ENCODE measurements at regions not wholly inside any gene's neighbourhood (a gene's known extent, or its start where the extent isn't known, plus 50 kb on each side); places are given as distances from the start of the nearest gene placed in this dataset.

DNA sequence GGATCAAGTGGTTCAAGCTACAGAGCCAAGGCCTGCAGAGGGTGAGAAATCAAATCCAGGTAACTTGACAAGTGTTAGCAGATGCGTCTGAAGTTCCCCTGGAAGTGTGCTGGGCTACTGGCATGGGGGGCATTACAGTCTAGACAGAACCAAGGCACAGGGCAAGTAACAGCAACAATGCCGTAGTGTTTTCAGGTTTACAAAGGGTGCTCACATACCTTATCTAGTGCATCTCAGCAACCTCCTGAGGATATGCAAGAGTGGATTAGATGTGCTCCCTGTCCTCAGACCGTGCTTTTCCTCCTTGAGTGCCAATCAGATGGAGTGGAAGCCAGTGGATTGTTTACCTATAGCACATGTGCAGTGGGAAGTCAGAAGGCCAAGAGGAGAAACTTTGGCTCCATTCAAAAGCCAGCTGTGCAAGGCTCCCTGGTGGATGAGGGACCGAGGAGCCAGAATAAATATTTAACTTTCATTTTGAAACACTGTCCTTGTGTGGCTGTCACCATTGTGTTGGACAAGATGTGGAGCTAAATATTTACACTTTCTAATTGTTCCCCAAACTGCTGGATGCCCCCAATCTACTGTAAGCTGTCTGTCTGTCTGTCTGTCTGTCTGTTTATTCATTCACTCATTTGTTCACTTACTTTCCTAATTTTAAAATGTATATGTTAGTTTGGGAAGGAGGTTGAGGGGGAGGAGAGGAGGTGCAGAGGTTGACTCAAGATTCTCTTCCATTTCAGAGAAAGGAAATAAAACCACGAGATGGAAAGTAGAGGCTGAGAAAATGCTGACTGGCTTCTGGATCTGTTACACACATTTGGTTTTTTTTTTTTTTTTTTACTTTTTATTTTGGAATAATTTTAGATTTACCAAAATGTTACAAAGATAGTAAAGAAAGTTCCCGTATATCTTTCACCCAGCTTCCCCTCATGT, 184.0 kb upstream of the PARP11 start (continued):
- TF ChIP-seq, protein P1, sequence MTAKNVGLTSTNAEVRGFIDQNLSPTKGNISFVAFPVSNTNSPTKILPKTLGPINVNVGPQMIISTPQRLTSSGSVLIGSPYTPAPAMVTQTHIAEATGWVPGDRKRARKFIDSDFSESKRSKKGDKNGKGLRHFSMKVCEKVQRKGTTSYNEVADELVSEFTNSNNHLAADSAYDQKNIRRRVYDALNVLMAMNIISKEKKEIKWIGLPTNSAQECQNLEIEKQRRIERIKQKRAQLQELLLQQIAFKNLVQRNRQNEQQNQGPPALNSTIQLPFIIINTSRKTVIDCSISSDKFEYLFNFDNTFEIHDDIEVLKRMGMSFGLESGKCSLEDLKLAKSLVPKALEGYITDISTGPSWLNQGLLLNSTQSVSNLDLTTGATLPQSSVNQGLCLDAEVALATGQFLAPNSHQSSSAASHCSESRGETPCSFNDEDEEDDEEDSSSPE (CRISPR knock-in tag; IDR thresholded peaks at IDR 0.05) = 0 out of 2 replicates have a peak, but pooled peaks have one; percentile 11
- TF ChIP-seq, protein P2, sequence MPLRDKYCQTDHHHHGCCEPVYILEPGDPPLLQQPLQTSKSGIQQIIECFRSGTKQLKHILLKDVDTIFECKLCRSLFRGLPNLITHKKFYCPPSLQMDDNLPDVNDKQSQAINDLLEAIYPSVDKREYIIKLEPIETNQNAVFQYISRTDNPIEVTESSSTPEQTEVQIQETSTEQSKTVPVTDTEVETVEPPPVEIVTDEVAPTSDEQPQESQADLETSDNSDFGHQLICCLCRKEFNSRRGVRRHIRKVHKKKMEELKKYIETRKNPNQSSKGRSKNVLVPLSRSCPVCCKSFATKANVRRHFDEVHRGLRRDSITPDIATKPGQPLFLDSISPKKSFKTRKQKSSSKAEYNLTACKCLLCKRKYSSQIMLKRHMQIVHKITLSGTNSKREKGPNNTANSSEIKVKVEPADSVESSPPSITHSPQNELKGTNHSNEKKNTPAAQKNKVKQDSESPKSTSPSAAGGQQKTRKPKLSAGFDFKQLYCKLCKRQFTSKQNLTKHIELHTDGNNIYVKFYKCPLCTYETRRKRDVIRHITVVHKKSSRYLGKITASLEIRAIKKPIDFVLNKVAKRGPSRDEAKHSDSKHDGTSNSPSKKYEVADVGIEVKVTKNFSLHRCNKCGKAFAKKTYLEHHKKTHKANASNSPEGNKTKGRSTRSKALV (CRISPR knock-in tag; IDR thresholded peaks at IDR 0.05) = no peak
- TF ChIP-seq FOXJ3 (CRISPR knock-in tag; IDR thresholded peaks at IDR 0.05; ENCODE audit: borderline replicate concordance) (peak; percentile 23; the same call in 1 of the 2 replicates), ZFAT (CRISPR knock-in tag; conservative IDR thresholded peaks at IDR 0.05) (no peak), ZNF484 (CRISPR knock-in tag; IDR thresholded peaks at IDR 0.05; ENCODE audit: borderline replicate concordance, low read depth) (no peak), ZNF326 (CRISPR knock-in tag; IDR thresholded peaks at IDR 0.05; ENCODE audit: borderline replicate concordance) (no peak), NR2F2 (IDR thresholded peaks at IDR 0.05; ENCODE audit: borderline replicate concordance, low read depth) (peak; percentile 58; the same call in 1 of the 2 replicates), SYNCRIP (IDR thresholded peaks at IDR 0.05; ENCODE audit: insufficient read depth, low read depth, low read length) (no peak), ZC3H13 (CRISPR knock-in tag; IDR thresholded peaks at IDR 0.05) (no peak), RFXANK (CRISPR knock-in tag; IDR thresholded peaks at IDR 0.05) (no peak), HDAC1 (CRISPR knock-in tag; IDR thresholded peaks at IDR 0.05) (peak; percentile 75), ZC3H4 (CRISPR knock-in tag; IDR thresholded peaks at IDR 0.05; ENCODE audit: borderline replicate concordance) (no peak), FOXP1 (IDR thresholded peaks at IDR 0.05) (no peak), FOXP1 (CRISPR knock-in tag; IDR thresholded peaks at IDR 0.05) (peak; percentile 62; the same call in 1 of the 2 replicates), GPN1 (CRISPR knock-in tag; IDR thresholded peaks at IDR 0.05; ENCODE audit: borderline replicate concordance) (no peak), TCF7L2 (IDR thresholded peaks at IDR 0.05; ENCODE audit: low read depth, low read length) (no peak), ZNF549 (CRISPR knock-in tag; IDR thresholded peaks at IDR 0.05) (no peak), ISL2 (CRISPR knock-in tag; IDR thresholded peaks at IDR 0.05) (peak; percentile 85)
- TF ChIP-seq, protein P3, sequence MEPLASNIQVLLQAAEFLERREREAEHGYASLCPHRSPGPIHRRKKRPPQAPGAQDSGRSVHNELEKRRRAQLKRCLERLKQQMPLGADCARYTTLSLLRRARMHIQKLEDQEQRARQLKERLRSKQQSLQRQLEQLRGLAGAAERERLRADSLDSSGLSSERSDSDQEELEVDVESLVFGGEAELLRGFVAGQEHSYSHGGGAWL (CRISPR knock-in tag; IDR thresholded peaks at IDR 0.05) = no peak
- TF ChIP-seq, protein P4, sequence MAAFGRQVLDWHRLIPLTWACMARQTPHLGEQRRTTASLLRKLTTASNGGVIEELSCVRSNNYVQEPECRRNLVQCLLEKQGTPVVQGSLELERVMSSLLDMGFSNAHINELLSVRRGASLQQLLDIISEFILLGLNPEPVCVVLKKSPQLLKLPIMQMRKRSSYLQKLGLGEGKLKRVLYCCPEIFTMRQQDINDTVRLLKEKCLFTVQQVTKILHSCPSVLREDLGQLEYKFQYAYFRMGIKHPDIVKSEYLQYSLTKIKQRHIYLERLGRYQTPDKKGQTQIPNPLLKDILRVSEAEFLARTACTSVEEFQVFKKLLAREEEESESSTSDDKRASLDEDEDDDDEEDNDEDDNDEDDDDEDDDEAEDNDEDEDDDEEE (CRISPR knock-in tag; IDR thresholded peaks at IDR 0.05) = no peak
- TF ChIP-seq, protein P5, sequence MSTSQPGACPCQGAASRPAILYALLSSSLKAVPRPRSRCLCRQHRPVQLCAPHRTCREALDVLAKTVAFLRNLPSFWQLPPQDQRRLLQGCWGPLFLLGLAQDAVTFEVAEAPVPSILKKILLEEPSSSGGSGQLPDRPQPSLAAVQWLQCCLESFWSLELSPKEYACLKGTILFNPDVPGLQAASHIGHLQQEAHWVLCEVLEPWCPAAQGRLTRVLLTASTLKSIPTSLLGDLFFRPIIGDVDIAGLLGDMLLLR (CRISPR knock-in tag; IDR thresholded peaks at IDR 0.05) = no peak
- TF ChIP-seq, protein P6, sequence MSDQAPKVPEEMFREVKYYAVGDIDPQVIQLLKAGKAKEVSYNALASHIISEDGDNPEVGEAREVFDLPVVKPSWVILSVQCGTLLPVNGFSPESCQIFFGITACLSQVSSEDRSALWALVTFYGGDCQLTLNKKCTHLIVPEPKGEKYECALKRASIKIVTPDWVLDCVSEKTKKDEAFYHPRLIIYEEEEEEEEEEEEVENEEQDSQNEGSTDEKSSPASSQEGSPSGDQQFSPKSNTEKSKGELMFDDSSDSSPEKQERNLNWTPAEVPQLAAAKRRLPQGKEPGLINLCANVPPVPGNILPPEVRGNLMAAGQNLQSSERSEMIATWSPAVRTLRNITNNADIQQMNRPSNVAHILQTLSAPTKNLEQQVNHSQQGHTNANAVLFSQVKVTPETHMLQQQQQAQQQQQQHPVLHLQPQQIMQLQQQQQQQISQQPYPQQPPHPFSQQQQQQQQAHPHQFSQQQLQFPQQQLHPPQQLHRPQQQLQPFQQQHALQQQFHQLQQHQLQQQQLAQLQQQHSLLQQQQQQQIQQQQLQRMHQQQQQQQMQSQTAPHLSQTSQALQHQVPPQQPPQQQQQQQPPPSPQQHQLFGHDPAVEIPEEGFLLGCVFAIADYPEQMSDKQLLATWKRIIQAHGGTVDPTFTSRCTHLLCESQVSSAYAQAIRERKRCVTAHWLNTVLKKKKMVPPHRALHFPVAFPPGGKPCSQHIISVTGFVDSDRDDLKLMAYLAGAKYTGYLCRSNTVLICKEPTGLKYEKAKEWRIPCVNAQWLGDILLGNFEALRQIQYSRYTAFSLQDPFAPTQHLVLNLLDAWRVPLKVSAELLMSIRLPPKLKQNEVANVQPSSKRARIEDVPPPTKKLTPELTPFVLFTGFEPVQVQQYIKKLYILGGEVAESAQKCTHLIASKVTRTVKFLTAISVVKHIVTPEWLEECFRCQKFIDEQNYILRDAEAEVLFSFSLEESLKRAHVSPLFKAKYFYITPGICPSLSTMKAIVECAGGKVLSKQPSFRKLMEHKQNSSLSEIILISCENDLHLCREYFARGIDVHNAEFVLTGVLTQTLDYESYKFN (CRISPR knock-in tag; conservative IDR thresholded peaks at IDR 0.05) = peak; percentile 84
